NOMO-1 (cell line): ENCODE measurements at regions not wholly inside any gene's neighbourhood (a gene's known extent, or its start where the extent isn't known, plus 50 kb on each side); places are given as distances from the start of the nearest gene placed in this dataset.
"Not testable (repeated sequence)": the region's sequence is repeated elsewhere in the genome, so short reads cannot be mapped to it uniquely, and the experiment has no call there.

Source experiments
- DNase-seq, 2 experiments: peaks; one replicate each; lab custom pipeline; 2025; ENCODE audit not compliant: unreplicated experiment in 2 of 2; lab: John Stamatoyannopoulos, UW

- not testable (repeated sequence) for DNase-seq
Observed at GRCh38 chrX:123129805-123130204, 54.3 kb upstream of the GRIA3 start.
